Lower leg skin (tissue), 3 donors: ENCODE measurements at regions not wholly inside any gene's neighbourhood (a gene's known extent, or its start where the extent isn't known, plus 50 kb on each side); places are given as distances from the start of the nearest gene placed in this dataset.

Experiments used
- POLR2A ChIP-seq, 2 donors: fragments of 450-650 bp; IDR thresholded peaks; one replicate each; pipeline ENCODE4 v1.6.1; 2016 to 2017; ENCODE audit warnings: antibody characterized with exemption in 2 of 2, mild to moderate bottlenecking in 1 of 2, moderate library complexity in 1 of 2
- TF ChIP-seq, protein P1 (sequence below), 3 donors: fragments of 450-650 bp; IDR thresholded peaks; one replicate each; pipeline ENCODE4 v1.5.1; 2016; ENCODE audit warnings: antibody characterized with exemption in 3 of 3, mild to moderate bottlenecking in 3 of 3, moderate library complexity in 2 of 3

DNA sequence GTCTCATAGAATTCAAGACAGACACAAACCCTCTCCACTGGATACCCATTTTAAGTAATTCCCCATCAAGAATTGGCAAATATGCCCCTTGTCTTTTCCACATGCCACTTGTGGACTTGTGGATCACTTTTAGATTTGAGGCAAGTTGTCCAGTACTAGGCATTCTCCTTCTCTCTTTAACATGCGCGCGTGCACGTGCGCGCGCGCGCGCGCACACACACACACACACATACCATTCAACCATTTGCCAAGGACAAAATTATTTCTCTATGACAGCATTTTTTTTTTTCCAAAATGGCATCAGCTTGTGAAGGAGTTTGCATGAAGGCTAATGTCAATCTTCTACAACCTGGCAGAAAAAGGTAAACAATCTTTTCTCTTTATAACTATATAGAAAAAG, 1325.7 kb upstream of the IGFBP7 start:
- TF ChIP-seq POLR2A (IDR thresholded peaks at IDR 0.05) = no peak
- TF ChIP-seq, protein P1, sequence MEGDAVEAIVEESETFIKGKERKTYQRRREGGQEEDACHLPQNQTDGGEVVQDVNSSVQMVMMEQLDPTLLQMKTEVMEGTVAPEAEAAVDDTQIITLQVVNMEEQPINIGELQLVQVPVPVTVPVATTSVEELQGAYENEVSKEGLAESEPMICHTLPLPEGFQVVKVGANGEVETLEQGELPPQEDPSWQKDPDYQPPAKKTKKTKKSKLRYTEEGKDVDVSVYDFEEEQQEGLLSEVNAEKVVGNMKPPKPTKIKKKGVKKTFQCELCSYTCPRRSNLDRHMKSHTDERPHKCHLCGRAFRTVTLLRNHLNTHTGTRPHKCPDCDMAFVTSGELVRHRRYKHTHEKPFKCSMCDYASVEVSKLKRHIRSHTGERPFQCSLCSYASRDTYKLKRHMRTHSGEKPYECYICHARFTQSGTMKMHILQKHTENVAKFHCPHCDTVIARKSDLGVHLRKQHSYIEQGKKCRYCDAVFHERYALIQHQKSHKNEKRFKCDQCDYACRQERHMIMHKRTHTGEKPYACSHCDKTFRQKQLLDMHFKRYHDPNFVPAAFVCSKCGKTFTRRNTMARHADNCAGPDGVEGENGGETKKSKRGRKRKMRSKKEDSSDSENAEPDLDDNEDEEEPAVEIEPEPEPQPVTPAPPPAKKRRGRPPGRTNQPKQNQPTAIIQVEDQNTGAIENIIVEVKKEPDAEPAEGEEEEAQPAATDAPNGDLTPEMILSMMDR (IDR thresholded peaks at IDR 0.05) = no peak
